Right forelimb (tissue), 1 donor: ENCODE measurements at regions not wholly inside any gene's neighbourhood (a gene's known extent, or its start where the extent isn't known, plus 50 kb on each side); places are given as distances from the start of the nearest gene placed in this dataset.

Source experiments
- DNase-seq: peaks from one replicate; pipeline ENCODE4 v3.0.0-alpha.2; 2018

DNA sequence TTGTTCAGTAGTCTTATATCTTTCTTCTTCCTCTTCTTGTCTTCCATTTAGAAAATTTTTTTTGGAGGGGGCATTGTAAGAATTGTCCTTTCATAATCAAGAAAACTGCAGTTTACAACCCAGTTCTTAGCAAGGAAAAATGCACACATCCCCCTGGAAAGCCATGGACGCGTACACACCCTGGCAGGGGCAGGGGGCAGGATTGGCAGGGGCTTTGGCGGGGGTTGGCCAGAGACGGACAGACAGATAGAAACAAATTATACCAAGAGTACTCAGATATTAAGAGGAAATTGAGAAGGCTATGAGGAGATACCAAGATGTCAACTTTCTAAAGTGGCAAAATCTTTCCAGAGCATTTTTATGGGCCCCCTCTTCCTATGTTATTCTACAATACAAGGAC, 322.5 kb upstream of the CPXCR1 start:
- no peak for DNase-seq

GRCh38 chrX:88425739-88426138, 321.3 kb upstream of the CPXCR1 start:
- no peak for DNase-seq

GRCh38 chrX:88437563-88437962, 309.5 kb upstream of the CPXCR1 start:
- DNase-seq = no peak

- DNase-seq = no peak
Observed at GRCh38 chrX:88438209-88438608, 308.8 kb upstream of the CPXCR1 start.

GRCh38 chrX:88439935-88440334, 307.1 kb upstream of the CPXCR1 start:
- no peak for DNase-seq
